ENCODE measurements at regions not wholly inside any gene's neighbourhood (a gene's known extent, or its start where the extent isn't known, plus 50 kb on each side); places are given as distances from the start of the nearest gene placed in this dataset.

- TF ChIP-seq STAT6 (CRISPR knock-in tag; conservative IDR thresholded peaks at IDR 0.05; ENCODE audit: low read depth) (no peak), FOXP4 (CRISPR knock-in tag; IDR thresholded peaks at IDR 0.05) (no peak), FOXK1 (CRISPR knock-in tag; IDR thresholded peaks at IDR 0.05) (no peak)
Measured at GRCh38 chr7:49669692-49670260, 103.7 kb upstream of the VWC2 start (continued).

GRCh38 chr7:49670991-49671390, 102.4 kb upstream of the VWC2 start:
- H3K9me3 Mint-ChIP-seq, result peaks cover 23% of the 10 kb centered on the region
- ATAC-seq (no peak), DNase-seq (ENCODE audit: low spot score) (no peak)
- H3K27me3 Mint-ChIP-seq (ENCODE audit: low read depth), result no peaks in the 10 kb centered on the region; the same call in 1 of the 2 replicates
- H3K4me1 Mint-ChIP-seq, result peaks cover 25% of the 10 kb centered on the region
- no peak overlapping the region for H3K27ac Mint-ChIP-seq
- ChIA-PET CTCF (no interaction called here), POLR2A (no interaction called here)
- H3K36me3 Mint-ChIP-seq, result peaks cover 4% of the 10 kb centered on the region; the same call in 1 of the 2 replicates
- no peak overlapping the region for H3K4me3 Mint-ChIP-seq
- TF ChIP-seq FOXK1 (CRISPR knock-in tag; IDR thresholded peaks at IDR 0.05), result no peak
- TF ChIP-seq ZNF425 (CRISPR knock-in tag; conservative IDR thresholded peaks at IDR 0.05), result no peak
- no peak for TF ChIP-seq ATF3 (CRISPR knock-in tag; conservative IDR thresholded peaks at IDR 0.05)
- TF ChIP-seq MYBL2 (CRISPR knock-in tag; IDR thresholded peaks at IDR 0.05), result no peak
- TF ChIP-seq ARID4B (CRISPR knock-in tag; IDR thresholded peaks at IDR 0.05; ENCODE audit: borderline replicate concordance), result no peak
- TF ChIP-seq NR2C2 (CRISPR knock-in tag; IDR thresholded peaks at IDR 0.05), result no peak
- no peak for TF ChIP-seq GTF2I (CRISPR knock-in tag; conservative IDR thresholded peaks at IDR 0.05)
- TF ChIP-seq ZNF263 (CRISPR knock-in tag; IDR thresholded peaks at IDR 0.05; ENCODE audit: low read depth), result no peak
- no peak for TF ChIP-seq KAT7 (CRISPR knock-in tag; IDR thresholded peaks at IDR 0.05; ENCODE audit: borderline replicate concordance)
- no peak for TF ChIP-seq CDX4 (CRISPR knock-in tag; IDR thresholded peaks at IDR 0.05; ENCODE audit: borderline replicate concordance)
- TF ChIP-seq ZBTB21 (CRISPR knock-in tag; IDR thresholded peaks at IDR 0.05; ENCODE audit: borderline replicate concordance), result no peak
- TF ChIP-seq PRDM15 (CRISPR knock-in tag; IDR thresholded peaks at IDR 0.05), result no peak
- TF ChIP-seq ATF6 (CRISPR knock-in tag; IDR thresholded peaks at IDR 0.05), result no peak
